ENCODE measurements at regions not wholly inside any gene's neighbourhood (a gene's known extent, or its start where the extent isn't known, plus 50 kb on each side); places are given as distances from the start of the nearest gene placed in this dataset.
"Not testable (repeated sequence)": the region's sequence is repeated elsewhere in the genome, so short reads cannot be mapped to it uniquely, and the experiment has no call there.

- DNase-seq (ENCODE audit: low read depth) = peak; percentile 59
These were observed 182.6 kb downstream of the ERMARD start for GRCh38 chr6:169933839-169934698.

GRCh38 chr6:169933251-169933821 is 181.9 kb downstream of the ERMARD start:
- DNase-seq (ENCODE audit: low read depth) = no peak

GRCh38 chr6:169932491-169932890 is 181.1 kb downstream of the ERMARD start:
- DNase-seq (ENCODE audit: low read depth) = no peak

GRCh38 chr6:169931261-169931660 is 179.8 kb downstream of the ERMARD start:
- DNase-seq (ENCODE audit: low read depth) = no peak

GRCh38 chr6:169930799-169931198 is 179.4 kb downstream of the ERMARD start:
- no peak for DNase-seq (ENCODE audit: low read depth)

GRCh38 chr6:169927711-169928110 is 176.3 kb downstream of the ERMARD start:
- no peak for DNase-seq (ENCODE audit: low read depth)

- DNase-seq (ENCODE audit: low read depth) = no peak
These were observed 175.4 kb downstream of the ERMARD start for GRCh38 chr6:169926617-169927417.

GRCh38 chr6:169923468-169924464 is 172.3 kb downstream of the ERMARD start:
- no peak for DNase-seq (ENCODE audit: low read depth)

GRCh38 chr6:169921853-169922824 is 170.7 kb downstream of the ERMARD start:
- DNase-seq (ENCODE audit: low read depth) = no peak

- DNase-seq (ENCODE audit: low read depth) = no peak
These were observed 169.8 kb downstream of the ERMARD start for GRCh38 chr6:169921217-169921616.

- no peak for DNase-seq (ENCODE audit: low read depth)
These were observed 169.1 kb downstream of the ERMARD start for GRCh38 chr6:169920359-169921020.

GRCh38 chr6:169918954-169919549 is 167.6 kb downstream of the ERMARD start:
- no peak for DNase-seq (ENCODE audit: low read depth)

- no peak for DNase-seq (ENCODE audit: low read depth)
These were observed 167.0 kb downstream of the ERMARD start for GRCh38 chr6:169918239-169918953.

- DNase-seq (ENCODE audit: low read depth) = no peak
These were observed 165.7 kb downstream of the ERMARD start for GRCh38 chr6:169917153-169917552.

- no peak for DNase-seq (ENCODE audit: low read depth)
These were observed 164.5 kb downstream of the ERMARD start for GRCh38 chr6:169915769-169916550.

- not testable (repeated sequence) for DNase-seq (ENCODE audit: low read depth)
These were observed 162.3 kb downstream of the ERMARD start for GRCh38 chr6:169913745-169914144.

GRCh38 chr6:169913096-169913638 is 161.7 kb downstream of the ERMARD start:
- DNase-seq (ENCODE audit: low read depth) = no peak

Data from M059J (cell line).